Vagina (tissue), 2 donors: ENCODE measurements at regions not wholly inside any gene's neighbourhood (a gene's known extent, or its start where the extent isn't known, plus 50 kb on each side); places are given as distances from the start of the nearest gene placed in this dataset.

ENCODE experiments used
- CTCF ChIP-seq, 3 experiments: fragments of 450-650 bp in 2 of 3; fragments of 200-600 bp in 1 of 3; sonication (generic) in 1 of 3; IDR thresholded peaks; one replicate each; pipeline ENCODE4 v1.5.1; 2017 to 2019; ENCODE audit warnings: antibody characterized with exemption in 3 of 3, mild to moderate bottlenecking in 2 of 3, moderate library complexity in 2 of 3
- POLR2A ChIP-seq, 2 donors: fragments of 450-650 bp; IDR thresholded peaks; one replicate each; pipeline ENCODE4 v1.6.1; 2017; ENCODE audit warnings: antibody characterized with exemption in 2 of 2, mild to moderate bottlenecking in 2 of 2, moderate library complexity in 2 of 2
- POLR2AphosphoS5 ChIP-seq, 2 donors: sonication (generic); formaldehyde crosslinking; IDR thresholded peaks; one replicate each; pipeline ENCODE4 v1.9.0; 2017; ENCODE audit warnings: antibody characterized with exemption in 2 of 2, mild to moderate bottlenecking in 2 of 2, low read depth in 1 of 2; ENCODE audit not compliant: insufficient read depth in 1 of 2

DNA sequence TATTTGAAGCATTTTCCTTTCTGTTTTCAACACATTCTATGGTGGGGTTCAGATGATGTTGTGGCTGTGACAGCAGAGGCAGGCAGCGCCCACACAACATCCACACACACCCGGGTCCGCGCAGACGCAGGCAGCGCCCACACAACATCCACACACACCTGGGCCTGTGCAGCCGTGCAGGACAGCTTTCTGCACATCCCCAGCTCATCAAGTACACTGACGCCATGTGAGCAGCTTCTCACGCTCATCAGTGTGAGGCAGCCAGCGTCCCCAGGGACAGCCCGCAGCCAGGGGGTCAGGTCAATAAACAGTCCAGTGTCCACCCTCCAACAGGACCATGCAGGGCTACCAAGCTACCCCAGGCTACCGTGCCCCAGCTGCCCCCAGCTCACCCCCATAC lies 272.8 kb upstream of the TCERG1L start:
- no peak for TF ChIP-seq CTCF (IDR thresholded peaks at IDR 0.05)
- no peak for TF ChIP-seq POLR2AphosphoS5 (IDR thresholded peaks at IDR 0.05; ENCODE audit: insufficient read depth in 1 of 2, low read depth in 1 of 2)
- TF ChIP-seq POLR2A (IDR thresholded peaks at IDR 0.05) = no peak
